Neural progenitor cell (in vitro differentiated cells): ENCODE measurements at regions not wholly inside any gene's neighbourhood (a gene's known extent, or its start where the extent isn't known, plus 50 kb on each side); places are given as distances from the start of the nearest gene placed in this dataset.

Experiments used
- DNase-seq: peaks from one replicate; pipeline ENCODE4 v3.0.0-alpha.2; 2016; ENCODE audit warnings: low spot score
- H2AFZ ChIP-seq: fragments of 200-600 bp; sonication (generic); replicated peaks from 2 replicates; pipeline ENCODE4 v1.6.1; 2016; ENCODE audit warnings: antibody characterized with exemption
- H3F3A ChIP-seq: fragments of 200-600 bp; sonication (generic); 2 replicates; pipeline ENCODE4 v1.6.1; 2016; ENCODE audit warnings: antibody characterized with exemption, low read depth
- H3K27ac ChIP-seq: fragments of 200-600 bp; sonication (generic); 2 replicates; pipeline ENCODE4 v1.5.1; 2016; ENCODE audit warnings: mild to moderate bottlenecking
- H3K27me3 ChIP-seq: fragments of 200-600 bp; sonication (generic); 2 replicates; pipeline ENCODE4 v1.6.1; 2016; ENCODE audit warnings: mild to moderate bottlenecking, moderate library complexity
- H3K36me3 ChIP-seq: fragments of 200-600 bp; sonication (generic); 2 replicates; pipeline ENCODE4 v1.5.1; 2016
- H3K4me1 ChIP-seq: fragments of 200-600 bp; sonication (generic); 2 replicates; pipeline ENCODE4 v1.6.1; 2016; ENCODE audit warnings: mixed run types
- H3K4me2 ChIP-seq: fragments of 200-600 bp; sonication (generic); 2 replicates; pipeline ENCODE4 v1.6.1; 2016
- H3K4me3 ChIP-seq: fragments of 200-600 bp; sonication (generic); 2 replicates; pipeline ENCODE4 v1.5.1; 2016
- H3K79me2 ChIP-seq: fragments of 200-600 bp; sonication (generic); 2 replicates; pipeline ENCODE4 v1.6.1; 2016; ENCODE audit warnings: low read depth
- H3K9ac ChIP-seq: fragments of 200-600 bp; sonication (generic); 2 replicates; pipeline ENCODE4 v1.6.1; 2016
- H3K9me3 ChIP-seq: fragments of 200-600 bp; sonication (generic); 2 replicates; pipeline ENCODE4 v1.5.1; 2016; ENCODE audit warnings: low read depth
- H4K20me1 ChIP-seq: fragments of 200-600 bp; sonication (generic); 2 replicates; pipeline ENCODE4 v1.6.1; 2016; ENCODE audit warnings: low read depth
- H3K27ac Mint-ChIP-seq: 3 replicates; pipeline ENCODE4 v1.8.0; 2021; ENCODE audit warnings: mixed read lengths
- H3K27me3 Mint-ChIP-seq: 2 replicates; pipeline ENCODE4 v1.8.0; 2022; ENCODE audit warnings: low read depth, mild to moderate bottlenecking, inconsistent platforms, moderate library complexity, mixed read lengths; ENCODE audit not compliant: insufficient read depth
- H3K36me3 Mint-ChIP-seq: 3 replicates; pipeline ENCODE4 v1.8.0; 2021; ENCODE audit warnings: mixed read lengths
- H3K4me1 Mint-ChIP-seq: 3 replicates; pipeline ENCODE4 v1.8.0; 2021; ENCODE audit warnings: mixed read lengths
- H3K4me3 Mint-ChIP-seq: 3 replicates; pipeline ENCODE4 v1.8.0; 2021; ENCODE audit warnings: mild to moderate bottlenecking, moderate library complexity, mixed read lengths
- H3K9me3 Mint-ChIP-seq: 3 replicates; pipeline ENCODE4 v1.8.0; 2020; ENCODE audit warnings: mixed read lengths
- EZH2 ChIP-seq: fragments of 200-600 bp; sonication (generic); IDR thresholded peaks from 2 replicates; pipeline ENCODE4 v1.6.1; 2017; ENCODE audit warnings: antibody characterized with exemption, mild to moderate bottlenecking, moderate library complexity
- EZH2phosphoT487 ChIP-seq: fragments of 200-600 bp; sonication (generic); IDR thresholded peaks from 2 replicates; pipeline ENCODE4 v1.6.1; 2017; ENCODE audit warnings: antibody characterized with exemption
- TF ChIP-seq, protein P1 (sequence below): fragments of 200-600 bp; sonication (generic); IDR thresholded peaks from 2 replicates; pipeline ENCODE4 v1.5.1; 2017; ENCODE audit warnings: antibody characterized with exemption, mild to moderate bottlenecking

DNA sequence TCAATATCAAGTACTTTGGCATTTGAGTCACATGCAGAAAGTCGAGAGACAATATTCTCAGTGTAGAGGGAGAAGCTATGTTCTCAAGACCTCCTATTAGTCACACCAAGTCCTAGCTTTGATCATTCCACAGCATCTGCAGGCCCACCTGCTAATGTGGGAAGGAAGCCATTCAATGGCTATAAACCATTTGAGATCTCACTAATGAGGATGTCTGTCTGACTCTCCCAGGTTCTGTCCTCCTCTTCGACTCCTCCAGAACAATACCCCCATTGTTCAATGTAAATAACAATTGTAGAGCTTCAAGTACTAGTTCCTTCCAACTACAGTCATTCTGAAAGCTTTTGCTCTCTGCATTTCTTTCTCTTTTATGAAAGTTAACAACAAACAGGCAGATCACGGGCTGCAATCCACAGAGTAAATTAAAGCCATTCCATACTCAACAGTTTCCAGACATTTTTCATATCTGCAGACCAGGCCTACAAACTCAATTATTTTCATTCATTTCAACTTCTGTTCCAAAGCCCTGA lies 140.2 kb upstream of the EDNRA start:
- Histone ChIP-seq H3K4me1 (no peaks in the 10 kb centered on the region), H3K79me2 (no peaks in the 10 kb centered on the region), H3K9me3 (no peaks in the 10 kb centered on the region), H3K27me3 (no peaks in the 10 kb centered on the region), H3K4me3 (no peak overlapping the region), H3F3A (no peaks in the 10 kb centered on the region), H3K36me3 (no peaks in the 10 kb centered on the region), H3K9ac (no peak overlapping the region), H4K20me1 (no peaks in the 10 kb centered on the region), H3K4me2 (no peak overlapping the region), H3K27ac (no peak overlapping the region), H2AFZ (no peak overlapping the region)
- Mint-ChIP-seq H3K27ac (no peak overlapping the region), H3K9me3 (peaks cover 4% of the 10 kb centered on the region), H3K36me3 (no peaks in the 10 kb centered on the region), H3K4me3 (no peak overlapping the region), H3K27me3 (no peaks in the 10 kb centered on the region), H3K4me1 (peaks cover 4% of the 10 kb centered on the region)
- TF ChIP-seq, protein P1, sequence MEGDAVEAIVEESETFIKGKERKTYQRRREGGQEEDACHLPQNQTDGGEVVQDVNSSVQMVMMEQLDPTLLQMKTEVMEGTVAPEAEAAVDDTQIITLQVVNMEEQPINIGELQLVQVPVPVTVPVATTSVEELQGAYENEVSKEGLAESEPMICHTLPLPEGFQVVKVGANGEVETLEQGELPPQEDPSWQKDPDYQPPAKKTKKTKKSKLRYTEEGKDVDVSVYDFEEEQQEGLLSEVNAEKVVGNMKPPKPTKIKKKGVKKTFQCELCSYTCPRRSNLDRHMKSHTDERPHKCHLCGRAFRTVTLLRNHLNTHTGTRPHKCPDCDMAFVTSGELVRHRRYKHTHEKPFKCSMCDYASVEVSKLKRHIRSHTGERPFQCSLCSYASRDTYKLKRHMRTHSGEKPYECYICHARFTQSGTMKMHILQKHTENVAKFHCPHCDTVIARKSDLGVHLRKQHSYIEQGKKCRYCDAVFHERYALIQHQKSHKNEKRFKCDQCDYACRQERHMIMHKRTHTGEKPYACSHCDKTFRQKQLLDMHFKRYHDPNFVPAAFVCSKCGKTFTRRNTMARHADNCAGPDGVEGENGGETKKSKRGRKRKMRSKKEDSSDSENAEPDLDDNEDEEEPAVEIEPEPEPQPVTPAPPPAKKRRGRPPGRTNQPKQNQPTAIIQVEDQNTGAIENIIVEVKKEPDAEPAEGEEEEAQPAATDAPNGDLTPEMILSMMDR, result no peak
- no peak for TF ChIP-seq EZH2
- no peak for TF ChIP-seq EZH2phosphoT487
- peak; percentile 4 for DNase-seq

DNA sequence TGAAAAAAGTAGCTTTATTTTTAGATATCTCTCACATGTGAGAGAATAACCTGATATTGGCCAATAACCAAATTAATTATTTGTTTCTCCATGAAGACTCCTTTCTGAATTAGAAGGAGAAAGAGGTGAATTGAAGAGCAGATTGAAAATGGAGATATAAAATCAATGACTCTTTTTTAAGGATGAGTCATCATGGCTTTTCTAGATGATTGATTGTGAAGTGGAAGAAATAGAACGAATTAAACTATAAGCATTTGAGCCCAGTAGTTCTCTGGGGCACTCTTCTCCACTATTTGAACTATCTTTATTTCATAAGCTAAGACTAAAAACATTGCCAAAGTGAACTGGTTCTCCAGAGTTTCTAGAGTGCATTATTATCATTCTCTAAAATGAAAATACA lies 137.2 kb upstream of the EDNRA start:
- Mint-ChIP-seq H3K9me3 (peaks cover 4% of the 10 kb centered on the region), H3K27ac (no peak overlapping the region), H3K36me3 (no peaks in the 10 kb centered on the region), H3K4me3 (no peak overlapping the region), H3K27me3 (no peaks in the 10 kb centered on the region), H3K4me1 (peaks cover 4% of the 10 kb centered on the region)
- Histone ChIP-seq H4K20me1 (no peaks in the 10 kb centered on the region), H3K9me3 (no peaks in the 10 kb centered on the region), H2AFZ (no peak overlapping the region), H3K36me3 (no peaks in the 10 kb centered on the region), H3K27me3 (no peaks in the 10 kb centered on the region), H3K4me2 (no peak overlapping the region), H3K9ac (no peak overlapping the region), H3K4me1 (no peaks in the 10 kb centered on the region), H3K27ac (no peak overlapping the region), H3K79me2 (no peaks in the 10 kb centered on the region), H3F3A (no peaks in the 10 kb centered on the region), H3K4me3 (no peak overlapping the region)
- DNase-seq, result no peak
- TF ChIP-seq, protein P1, result no peak
- TF ChIP-seq EZH2phosphoT487 (no peak), EZH2 (no peak)

DNA sequence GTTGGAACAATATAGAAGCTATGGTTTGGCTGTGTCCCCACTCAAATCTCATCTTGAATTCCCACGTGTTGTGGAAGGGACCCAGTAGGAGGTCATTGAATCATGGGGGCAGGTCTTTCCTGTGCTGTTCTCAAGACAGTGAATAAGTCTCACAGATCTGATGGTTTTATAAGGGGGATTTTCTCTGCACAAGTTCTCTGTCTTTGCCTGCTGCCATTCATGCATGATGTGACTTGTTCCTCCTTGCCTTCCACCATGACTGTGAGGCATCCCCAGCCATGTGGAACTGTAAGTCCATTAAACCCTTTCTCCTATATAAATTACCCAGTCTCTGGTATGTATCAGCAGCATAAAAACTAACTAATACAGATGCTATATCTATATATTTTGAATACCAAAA lies 135.2 kb upstream of the EDNRA start:
- Mint-ChIP-seq H3K36me3 (no peaks in the 10 kb centered on the region), H3K9me3 (peaks cover 4% of the 10 kb centered on the region), H3K4me3 (no peak overlapping the region), H3K27ac (no peak overlapping the region), H3K4me1 (peaks cover 3% of the 10 kb centered on the region), H3K27me3 (no peaks in the 10 kb centered on the region)
- Histone ChIP-seq H2AFZ (no peak overlapping the region), H3K4me3 (no peak overlapping the region), H3K9ac (no peak overlapping the region), H3K79me2 (no peaks in the 10 kb centered on the region), H3K27me3 (no peaks in the 10 kb centered on the region), H3K36me3 (no peaks in the 10 kb centered on the region), H3K27ac (no peak overlapping the region), H3K9me3 (no peaks in the 10 kb centered on the region), H3K4me2 (no peak overlapping the region), H3F3A (no peaks in the 10 kb centered on the region), H3K4me1 (no peaks in the 10 kb centered on the region), H4K20me1 (no peaks in the 10 kb centered on the region)
- no peak for DNase-seq
- TF ChIP-seq, protein P1, result no peak
